Activated naive CD8-positive, alpha-beta T cell treated with anti-CD3 and anti-CD28 coated beads, Interleukin-2, amount 50 U/mL, for 24 hours (primary cell): ENCODE measurements at regions not wholly inside any gene's neighbourhood (a gene's known extent, or its start where the extent isn't known, plus 50 kb on each side); places are given as distances from the start of the nearest gene placed in this dataset.

Source experiments
- ATAC-seq: fragments of 150-1000 bp; cut with Tn5 transposase; one replicate; pipeline ENCODE4 v1.10.0; 2021
- DNase-seq: peaks from one replicate; pipeline ENCODE4 v3.0.0; 2021
- H3K27ac Mint-ChIP-seq: one replicate; pipeline ENCODE4 v1.8.0; 2021; ENCODE audit warnings: mild to moderate bottlenecking, mixed read lengths
- H3K27me3 Mint-ChIP-seq: one replicate; pipeline ENCODE4 v1.8.0; 2021; ENCODE audit warnings: mixed read lengths
- H3K36me3 Mint-ChIP-seq: one replicate; pipeline ENCODE4 v1.8.0; 2021; ENCODE audit warnings: low read depth, mixed read lengths
- H3K4me1 Mint-ChIP-seq: one replicate; pipeline ENCODE4 v1.8.0; 2021; ENCODE audit warnings: mixed read lengths
- H3K4me3 Mint-ChIP-seq: one replicate; pipeline ENCODE4 v1.8.0; 2021; ENCODE audit warnings: mild to moderate bottlenecking, moderate library complexity, mixed read lengths
- H3K9me3 Mint-ChIP-seq: one replicate; pipeline ENCODE4 v1.8.0; 2021; ENCODE audit warnings: mixed read lengths

DNA sequence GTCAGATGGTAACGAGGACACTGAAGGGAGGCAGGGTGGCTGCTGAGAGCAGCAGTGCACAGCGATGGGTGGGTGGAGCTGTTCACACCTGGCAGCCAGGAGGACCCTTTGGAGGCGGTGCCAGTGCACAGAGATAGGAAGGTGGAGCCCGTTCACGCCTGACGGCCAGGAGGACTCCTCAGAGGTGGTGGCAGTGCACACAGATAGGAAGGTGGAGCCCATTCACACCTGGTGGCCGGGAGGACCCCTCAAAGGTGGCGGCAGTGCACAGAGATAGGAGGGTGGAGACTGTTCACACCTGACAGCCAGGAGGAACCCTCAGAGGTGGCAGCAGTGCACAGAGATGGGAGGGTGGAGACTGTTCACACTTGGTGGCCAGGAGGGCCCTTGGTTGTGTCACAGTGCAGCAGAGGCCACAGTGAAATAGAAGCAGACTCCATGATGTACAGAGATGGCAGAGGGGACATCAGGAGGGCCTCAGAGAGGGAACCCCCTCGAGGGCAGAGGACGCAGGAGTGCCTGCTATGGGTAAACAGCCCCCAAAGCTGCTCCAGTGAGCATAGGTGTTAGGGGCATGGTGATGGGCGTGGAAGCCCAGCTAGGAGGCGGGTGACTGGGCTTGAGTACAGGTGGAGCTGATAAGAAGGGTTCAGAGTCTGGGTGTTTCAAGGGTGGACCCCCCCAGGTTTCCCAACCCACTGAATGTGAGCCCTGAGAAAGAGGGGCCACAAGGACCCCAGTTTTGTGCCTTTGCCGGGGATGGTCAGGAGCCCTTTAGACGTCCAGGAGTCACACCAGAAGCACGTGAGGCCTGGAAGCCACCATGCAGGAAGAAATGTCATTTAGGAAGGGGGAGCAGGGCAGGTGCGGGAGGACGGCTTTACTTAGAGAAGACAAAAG, 566.7 kb downstream of the BRD1 start:
- no peak for ATAC-seq
- no peaks in the 10 kb centered on the region for H3K9me3 Mint-ChIP-seq
- no peaks in the 10 kb centered on the region for H3K4me1 Mint-ChIP-seq
- H3K27ac Mint-ChIP-seq, result no peak overlapping the region
- H3K27me3 Mint-ChIP-seq, result no peaks in the 10 kb centered on the region
- DNase-seq, result no peak
- no peak overlapping the region for H3K4me3 Mint-ChIP-seq
- no peaks in the 10 kb centered on the region for H3K36me3 Mint-ChIP-seq

DNA sequence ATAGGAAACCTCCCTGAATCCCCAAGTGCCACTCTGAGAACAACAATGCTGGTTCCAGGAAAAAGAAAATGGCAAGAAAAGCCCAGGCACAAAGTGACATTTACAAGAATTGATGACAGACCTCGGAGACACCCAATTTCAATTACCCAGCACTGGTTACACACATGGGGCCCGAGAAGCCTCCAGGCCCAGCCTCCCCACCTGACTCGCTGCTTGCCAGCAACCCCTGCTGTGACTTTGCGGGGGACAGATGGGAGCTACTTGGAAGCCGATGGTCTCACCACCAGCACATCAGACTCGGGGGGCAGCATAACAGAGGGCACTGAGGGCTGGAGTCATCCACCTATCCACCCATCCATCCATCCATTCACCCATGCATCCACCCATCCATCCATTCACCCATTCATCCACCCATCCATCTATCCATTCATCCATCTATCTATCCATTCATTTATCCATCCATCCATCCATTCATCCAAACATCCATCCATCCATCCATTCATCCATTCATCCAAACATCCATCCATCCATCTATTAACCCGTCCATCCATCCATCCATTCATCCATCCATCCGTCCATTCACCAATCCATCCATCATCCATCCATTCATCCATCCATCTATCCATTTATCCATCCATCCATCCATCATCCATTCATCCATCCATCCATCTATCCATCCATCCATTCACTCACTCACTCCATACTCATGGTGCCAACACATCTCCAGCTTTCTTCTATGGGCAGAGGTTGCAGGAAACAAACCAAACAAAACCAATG, 567.6 kb downstream of the BRD1 start:
- ATAC-seq, result no peak
- no peak overlapping the region for H3K27ac Mint-ChIP-seq
- DNase-seq, result no peak
- no peak overlapping the region for H3K4me3 Mint-ChIP-seq
- H3K27me3 Mint-ChIP-seq, result no peaks in the 10 kb centered on the region
- no peaks in the 10 kb centered on the region for H3K4me1 Mint-ChIP-seq
- no peaks in the 10 kb centered on the region for H3K9me3 Mint-ChIP-seq
- no peaks in the 10 kb centered on the region for H3K36me3 Mint-ChIP-seq

DNA sequence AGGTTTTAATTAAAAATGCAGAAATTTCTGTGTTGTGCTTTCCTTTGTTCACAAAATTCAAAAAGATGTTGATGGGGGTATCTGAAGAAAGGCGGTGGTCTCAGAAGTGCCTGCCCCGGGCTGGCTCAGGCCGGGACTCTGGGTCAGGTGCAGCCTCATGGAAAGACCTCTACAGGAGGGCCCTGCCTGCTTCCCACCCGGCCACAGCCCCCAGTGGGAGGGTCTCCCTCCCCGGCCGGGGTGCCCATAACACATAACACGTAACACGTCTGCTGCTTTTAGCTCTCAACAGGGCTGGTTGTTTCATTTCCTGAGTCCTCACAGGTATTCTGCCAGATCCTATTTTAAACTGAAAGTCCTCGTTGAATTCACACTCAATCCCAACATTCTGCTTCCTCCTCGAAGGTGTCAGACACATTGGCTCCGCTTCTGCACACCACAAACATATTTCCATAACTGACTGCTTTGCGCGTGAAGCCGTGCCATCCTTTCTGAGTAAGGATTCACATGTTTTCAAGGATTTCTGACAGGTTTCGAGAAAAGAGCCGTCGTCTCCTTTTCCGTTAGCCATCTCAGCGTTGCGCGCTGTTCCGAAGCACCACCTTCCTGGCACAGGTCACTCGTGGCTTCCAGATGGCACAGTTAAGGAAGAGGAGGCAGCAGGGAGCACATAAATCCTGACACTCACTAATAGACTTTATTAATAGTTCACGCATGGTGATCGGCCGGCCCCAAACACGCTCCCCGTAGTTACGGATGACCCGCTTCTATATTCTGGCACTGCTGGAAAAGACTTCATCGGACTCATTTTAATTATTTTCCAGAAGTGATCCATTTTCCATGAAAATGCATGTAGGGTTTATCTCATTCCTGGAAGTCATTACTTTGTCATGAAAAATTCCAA, 569.3 kb downstream of the BRD1 start:
- Mint-ChIP-seq H3K9me3 (no peaks in the 10 kb centered on the region), H3K4me1 (no peaks in the 10 kb centered on the region), H3K27me3 (no peaks in the 10 kb centered on the region), H3K27ac (no peak overlapping the region), H3K36me3 (no peaks in the 10 kb centered on the region), H3K4me3 (no peak overlapping the region)
- DNase-seq, result no peak
- no peak for ATAC-seq

DNA sequence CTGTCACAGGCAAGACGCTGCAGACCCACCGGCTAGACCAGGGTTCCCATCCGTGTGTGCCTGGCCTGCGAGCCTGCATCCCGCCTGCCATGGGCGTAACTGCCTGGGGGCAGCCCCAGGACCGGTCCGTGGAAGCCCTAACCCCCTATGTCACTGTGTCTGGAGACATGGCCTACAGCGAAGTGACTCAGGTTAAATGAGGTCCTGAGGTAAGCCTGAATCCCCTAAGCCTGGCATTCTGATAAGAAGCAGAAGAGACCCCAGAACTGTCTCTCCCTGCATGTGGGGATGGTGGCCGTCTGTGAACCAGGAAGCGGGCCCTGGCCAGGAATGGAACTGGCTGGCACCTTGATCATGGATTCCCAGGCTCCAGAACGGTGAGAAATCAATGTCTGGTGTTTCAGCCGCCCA, 570.1 kb downstream of the BRD1 start:
- Mint-ChIP-seq H3K4me3 (no peak overlapping the region), H3K27ac (no peak overlapping the region), H3K36me3 (no peaks in the 10 kb centered on the region), H3K4me1 (no peaks in the 10 kb centered on the region), H3K9me3 (no peaks in the 10 kb centered on the region), H3K27me3 (peaks cover under 1% of the 10 kb centered on the region)
- no peak for ATAC-seq
- DNase-seq, result no peak

- Mint-ChIP-seq H3K27me3 (peaks cover 5% of the 10 kb centered on the region), H3K4me1 (no peaks in the 10 kb centered on the region), H3K27ac (no peak overlapping the region), H3K36me3 (no peaks in the 10 kb centered on the region), H3K4me3 (no peak overlapping the region), H3K9me3 (no peaks in the 10 kb centered on the region)
- ATAC-seq (no peak), DNase-seq (no peak)
Observed at GRCh38 chr22:49255741-49256318, 571.8 kb downstream of the BRD1 start.

DNA sequence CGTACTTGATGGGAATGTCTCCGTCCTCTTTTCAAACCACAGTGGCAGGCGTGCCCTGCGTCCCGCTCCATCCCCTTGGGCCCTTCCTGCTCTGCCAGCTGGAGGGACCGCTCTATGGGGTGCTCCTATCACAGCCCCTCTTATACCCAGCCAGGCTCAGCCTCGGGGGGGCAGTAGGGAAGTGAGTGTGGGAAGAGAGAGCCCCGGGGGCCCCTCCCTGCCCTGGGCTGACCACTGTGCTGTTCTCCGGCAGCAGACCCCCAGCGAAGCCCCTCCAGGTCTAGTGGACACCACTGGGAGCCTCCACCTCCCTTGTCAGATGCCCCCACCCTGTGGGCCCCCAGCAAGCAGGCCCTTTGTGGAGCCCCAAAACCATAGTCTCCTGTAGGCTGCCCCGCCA, 572.5 kb downstream of the BRD1 start:
- H3K27me3 Mint-ChIP-seq, result peaks cover 5% of the 10 kb centered on the region
- no peak overlapping the region for H3K27ac Mint-ChIP-seq
- no peak for ATAC-seq
- H3K36me3 Mint-ChIP-seq, result no peaks in the 10 kb centered on the region
- no peak overlapping the region for H3K4me3 Mint-ChIP-seq
- no peak for DNase-seq
- H3K9me3 Mint-ChIP-seq, result no peaks in the 10 kb centered on the region
- no peaks in the 10 kb centered on the region for H3K4me1 Mint-ChIP-seq

DNA sequence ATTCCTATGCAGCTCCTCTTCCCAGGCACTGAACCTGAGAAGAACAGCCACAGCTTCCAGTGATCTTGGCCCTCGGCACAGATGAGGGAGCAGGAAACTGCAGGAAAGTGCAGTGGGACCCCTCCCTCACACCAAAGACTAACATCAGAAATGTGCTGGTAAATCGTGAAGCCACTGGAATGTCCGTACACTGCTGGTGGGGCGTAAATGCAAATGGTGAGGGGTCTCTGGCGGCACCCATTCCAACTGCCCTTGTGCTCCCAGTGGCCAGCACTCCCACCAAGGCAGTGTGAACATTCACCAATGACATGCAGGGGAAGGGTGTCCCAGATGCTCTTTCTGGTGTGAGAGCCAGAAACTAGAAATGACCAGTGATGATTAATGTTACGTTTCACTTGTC, 574.0 kb downstream of the BRD1 start:
- no peak overlapping the region for H3K27ac Mint-ChIP-seq
- no peaks in the 10 kb centered on the region for H3K4me1 Mint-ChIP-seq
- H3K9me3 Mint-ChIP-seq, result no peaks in the 10 kb centered on the region
- ATAC-seq (no peak), DNase-seq (no peak)
- no peaks in the 10 kb centered on the region for H3K36me3 Mint-ChIP-seq
- peaks cover 8% of the 10 kb centered on the region for H3K27me3 Mint-ChIP-seq
- no peak overlapping the region for H3K4me3 Mint-ChIP-seq

DNA sequence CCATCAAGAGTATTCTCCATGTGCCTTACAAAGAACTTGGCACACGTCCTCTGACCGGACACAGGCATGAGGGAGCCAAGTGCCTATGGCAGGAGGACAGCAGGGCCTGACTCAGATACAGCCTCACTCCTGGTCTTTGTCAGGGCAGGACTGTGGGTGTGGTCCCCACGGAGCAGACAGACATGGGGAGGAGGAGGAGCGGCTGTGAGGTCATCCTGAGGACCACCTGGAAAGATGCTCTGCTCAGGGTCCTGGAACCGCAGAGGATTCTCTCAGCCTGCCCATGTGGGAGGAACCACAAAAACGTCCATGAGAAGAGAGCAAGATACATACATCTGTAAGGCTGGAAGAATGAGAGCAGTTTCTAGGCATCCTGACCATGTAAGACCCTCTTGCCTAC, 576.3 kb downstream of the BRD1 start:
- Mint-ChIP-seq H3K27me3 (peaks cover 8% of the 10 kb centered on the region), H3K27ac (no peak overlapping the region), H3K36me3 (no peaks in the 10 kb centered on the region), H3K4me3 (no peak overlapping the region), H3K9me3 (no peaks in the 10 kb centered on the region), H3K4me1 (no peaks in the 10 kb centered on the region)
- DNase-seq, result no peak
- ATAC-seq, result no peak

DNA sequence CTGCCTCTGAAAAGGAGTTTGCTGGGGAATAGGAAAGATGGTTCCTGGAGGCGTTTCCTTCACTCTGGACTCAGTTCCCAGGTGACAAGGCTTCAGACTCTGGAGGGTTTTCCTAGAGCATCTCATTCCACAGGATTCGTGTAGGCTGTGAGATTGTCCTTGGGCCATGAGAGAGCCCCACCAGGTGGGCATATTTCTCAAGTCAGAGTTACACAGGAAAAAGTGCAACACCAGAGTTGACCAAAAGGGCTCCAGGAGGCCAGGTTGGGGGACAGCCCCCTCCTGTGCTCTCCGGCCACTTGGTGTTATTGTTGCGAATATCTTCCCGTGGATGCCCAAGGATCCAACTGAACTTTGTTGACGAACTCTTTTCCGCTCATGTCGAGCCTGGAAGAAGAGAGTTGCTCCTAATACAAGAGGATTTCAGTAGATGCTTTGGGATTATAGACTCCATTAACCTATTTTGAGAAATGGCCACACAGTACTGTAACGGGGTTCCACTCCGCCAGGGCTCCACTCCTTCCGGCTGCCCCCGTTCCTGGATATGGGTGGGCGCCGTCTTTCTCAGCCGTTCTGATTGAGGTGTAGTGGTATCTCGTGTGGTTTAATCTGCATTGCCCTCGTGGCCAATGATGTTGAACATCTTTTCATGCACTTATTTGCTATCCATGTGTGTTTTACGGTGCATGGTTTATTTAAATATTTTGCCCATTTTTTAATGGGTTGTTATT, 580.3 kb downstream of the BRD1 start:
- no peak for DNase-seq
- no peaks in the 10 kb centered on the region for H3K4me1 Mint-ChIP-seq

DNA sequence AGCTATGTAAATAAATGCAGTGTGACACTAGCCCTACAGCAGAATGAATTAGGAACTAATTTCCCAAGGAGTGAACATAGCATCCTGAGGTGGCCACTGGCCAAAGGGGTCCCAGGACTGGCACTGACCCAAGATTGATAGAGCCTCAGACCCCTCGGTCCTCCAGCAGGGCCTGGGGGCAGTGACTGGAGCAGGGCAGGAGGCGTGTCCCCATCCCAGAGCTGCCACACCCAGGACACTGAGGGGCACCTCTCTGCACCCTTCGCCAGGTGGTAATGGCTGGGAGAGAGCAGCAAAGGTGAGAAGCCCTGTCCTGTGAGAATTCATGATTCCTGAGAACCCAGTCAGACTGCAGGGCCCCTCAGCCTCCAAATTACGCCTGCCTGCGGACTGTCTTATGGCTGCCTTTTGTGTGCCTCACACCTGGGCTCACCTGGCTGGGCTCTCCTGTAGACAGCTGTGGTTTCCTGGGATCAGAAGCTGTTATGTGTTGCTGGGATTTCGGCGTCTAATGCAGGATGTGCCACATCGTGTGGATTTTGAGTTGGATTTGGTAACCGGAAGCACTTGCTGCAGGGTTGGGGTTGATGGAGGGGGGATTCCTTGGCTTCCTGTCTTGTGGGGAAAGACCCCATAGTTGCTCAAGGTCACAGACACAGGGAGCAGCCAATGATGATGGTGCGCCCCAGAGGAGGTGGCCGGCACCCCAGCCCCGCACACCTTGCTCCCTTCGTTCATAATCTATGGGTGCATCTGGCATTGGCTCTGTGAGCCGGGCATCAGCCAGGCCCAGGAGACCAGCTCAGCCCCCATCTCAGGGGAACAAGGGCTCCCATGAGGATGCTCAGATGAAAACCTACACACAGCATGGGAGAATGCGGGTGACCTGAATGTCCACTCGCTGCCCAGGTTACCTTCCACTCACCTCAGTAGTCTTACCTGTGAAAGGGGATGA, 582.9 kb downstream of the BRD1 start:
- Mint-ChIP-seq H3K4me3 (no peak overlapping the region), H3K4me1 (no peaks in the 10 kb centered on the region), H3K27me3 (peaks cover 6% of the 10 kb centered on the region), H3K36me3 (no peaks in the 10 kb centered on the region), H3K27ac (no peak overlapping the region), H3K9me3 (no peaks in the 10 kb centered on the region)
- no peak for ATAC-seq
- no peak for DNase-seq

More for the DNA sequence above, 580.3 kb downstream of the BRD1 start:
- Mint-ChIP-seq H3K27me3 (peaks cover 10% of the 10 kb centered on the region), H3K27ac (no peak overlapping the region), H3K36me3 (no peaks in the 10 kb centered on the region), H3K9me3 (no peaks in the 10 kb centered on the region), H3K4me3 (no peak overlapping the region)
- no peak for ATAC-seq

GRCh38 chr22:49243965-49244364, 583.7 kb downstream of the BRD1 start:
- H3K9me3 Mint-ChIP-seq, result no peaks in the 10 kb centered on the region

GRCh38 chr22:49243335-49243734, 584.3 kb downstream of the BRD1 start:
- Mint-ChIP-seq H3K4me3 (no peak overlapping the region), H3K4me1 (no peaks in the 10 kb centered on the region), H3K9me3 (no peaks in the 10 kb centered on the region), H3K27ac (no peak overlapping the region), H3K36me3 (no peaks in the 10 kb centered on the region), H3K27me3 (peaks cover 4% of the 10 kb centered on the region)
- ATAC-seq, result no peak
- DNase-seq, result no peak

More at GRCh38 chr22:49243965-49244364, 583.7 kb downstream of the BRD1 start:
- no peaks in the 10 kb centered on the region for H3K36me3 Mint-ChIP-seq
- no peak overlapping the region for H3K27ac Mint-ChIP-seq
- DNase-seq, result no peak
- no peak overlapping the region for H3K4me3 Mint-ChIP-seq
- H3K4me1 Mint-ChIP-seq, result no peaks in the 10 kb centered on the region
- no peak for ATAC-seq
- H3K27me3 Mint-ChIP-seq, result peaks cover 5% of the 10 kb centered on the region

DNA sequence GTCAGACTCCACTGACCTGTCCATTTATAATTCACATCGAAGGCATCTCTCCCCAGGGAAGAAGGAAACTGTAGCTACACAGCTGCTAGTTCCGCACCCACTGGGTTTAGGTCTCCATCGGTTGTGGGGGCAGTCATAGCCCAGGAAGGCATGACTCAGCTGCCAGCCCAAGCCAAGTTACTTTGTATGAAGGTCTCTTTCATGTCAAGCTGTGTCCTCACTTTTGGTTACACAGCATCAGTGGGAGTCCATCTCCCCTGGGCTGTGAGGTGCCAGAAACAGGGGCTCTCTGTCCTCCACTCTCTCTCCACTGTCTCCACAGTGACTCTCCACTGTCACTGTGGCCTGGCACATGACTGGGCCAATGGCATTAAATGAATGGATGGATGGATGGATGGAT, 585.2 kb downstream of the BRD1 start:
- H3K9me3 Mint-ChIP-seq, result no peaks in the 10 kb centered on the region
- no peaks in the 10 kb centered on the region for H3K4me1 Mint-ChIP-seq
- no peak for DNase-seq
- H3K27me3 Mint-ChIP-seq, result peaks cover 6% of the 10 kb centered on the region
- H3K27ac Mint-ChIP-seq, result no peak overlapping the region
- no peak overlapping the region for H3K4me3 Mint-ChIP-seq
- no peaks in the 10 kb centered on the region for H3K36me3 Mint-ChIP-seq
- no peak for ATAC-seq
